ENCODE measurements at regions not wholly inside any gene's neighbourhood (a gene's known extent, or its start where the extent isn't known, plus 50 kb on each side); places are given as distances from the start of the nearest gene placed in this dataset.

DNA sequence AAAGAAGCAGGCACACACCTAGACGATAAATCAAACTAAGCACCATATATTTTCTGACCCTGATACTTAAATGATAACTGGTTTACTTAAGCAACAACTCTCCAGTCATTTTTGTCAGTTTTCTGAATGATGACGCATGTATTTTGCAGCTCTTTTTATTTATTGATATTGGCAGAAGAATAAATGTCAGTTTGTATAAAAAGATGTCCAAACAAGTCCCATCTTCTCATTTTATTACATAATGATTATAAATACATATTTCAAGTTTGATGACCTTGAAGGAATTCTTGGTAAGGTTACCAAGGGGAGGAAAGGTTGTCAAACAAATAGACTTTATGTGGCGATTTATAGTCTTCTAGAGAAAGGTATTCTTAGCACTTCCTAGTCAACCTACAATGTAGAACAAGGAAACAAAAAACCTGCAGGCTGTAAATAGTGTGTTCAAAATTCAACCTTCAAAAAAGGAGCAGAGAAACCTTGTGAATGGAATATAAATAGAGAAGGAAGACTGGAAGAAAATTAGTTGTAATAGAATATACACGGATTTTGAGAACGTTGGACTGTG, 190.7 kb downstream of the JRKL start:
- no peak overlapping the region for H2AK9ac ChIP-seq (replicated peaks; ENCODE audit: low read depth, low read length, poor library complexity)
- H3K9ac ChIP-seq (ENCODE audit: low read depth, low read length), result no peak overlapping the region
- no peak overlapping the region for H2AFZ ChIP-seq (replicated peaks; ENCODE audit: low read length, poor library complexity)
- no peak overlapping the region for H3K18ac ChIP-seq (ENCODE audit: low read depth, low read length)
- H3K4me1 ChIP-seq (ENCODE audit: control insufficient read depth, insufficient read depth, low read length), result no peaks in the 10 kb centered on the region
- DNase-seq, result no peak
- in situ Hi-C loops (cut with MboI; ENCODE audit: low sequenced_read_pairs) (no loop called here), intact Hi-C loops (cut with micrococcal nuclease) (no loop called here), dilution Hi-C loops (cut with HindIII; ENCODE audit: low sequenced_read_pairs, unreplicated experiment) (no loop called here)
- H4K20me1 ChIP-seq (ENCODE audit: insufficient read depth, low read length), result no peaks in the 10 kb centered on the region
- no peak overlapping the region for H3K4ac ChIP-seq (ENCODE audit: low read depth, low read length)
- no peak overlapping the region for H2BK20ac ChIP-seq (ENCODE audit: low read depth, low read length)
- H2AK5ac ChIP-seq (ENCODE audit: low read depth, low read length), result no peak overlapping the region
- no peak for ATAC-seq (ENCODE audit: low read depth)
- no TSS peak for BruUV-seq (replicated peaks)
- H3K36me3 ChIP-seq (ENCODE audit: control insufficient read depth, insufficient read depth, low read length), result no peaks in the 10 kb centered on the region
- no peak overlapping the region for H3K14ac ChIP-seq (replicated peaks; ENCODE audit: low read depth, low read length)
- POLR2A ChIA-PET (ENCODE audit: unreplicated experiment), result no interaction called here
- no peak overlapping the region for H3K27ac ChIP-seq (ENCODE audit: insufficient read depth, low read length)
- TF ChIP-seq FOS (IDR thresholded peaks at IDR 0.05; ENCODE audit: low read depth, low read length) (no peak), ELK1 (IDR thresholded peaks at IDR 0.05; ENCODE audit: borderline replicate concordance, low read depth, low read length) (no peak), CEBPB (IDR thresholded peaks at IDR 0.05; ENCODE audit: low read depth, low read length) (no peak), POLR2A (IDR thresholded peaks at IDR 0.05; ENCODE audit: low read depth, low read length) (no peak), MXI1 (IDR thresholded peaks at IDR 0.05; ENCODE audit: borderline replicate concordance, low read depth, low read length) (no peak), CTCF (conservative IDR thresholded peaks at IDR 0.05; ENCODE audit: low read depth, low read length) (no peak), SMC3 (IDR thresholded peaks at IDR 0.05; ENCODE audit: low read depth, low read length) (no peak), RCOR1 (IDR thresholded peaks at IDR 0.05; ENCODE audit: insufficient replicate concordance, low read length) (no peak), CHD1 (IDR thresholded peaks at IDR 0.05; ENCODE audit: low read depth, low read length) (no peak), NFE2L2 (IDR thresholded peaks at IDR 0.05; ENCODE audit: low read depth, low read length) (no peak), MAZ (IDR thresholded peaks at IDR 0.05; ENCODE audit: borderline replicate concordance, low read depth, low read length) (no peak), USF2 (IDR thresholded peaks at IDR 0.05; ENCODE audit: low read depth, low read length) (no peak), BHLHE40 (IDR thresholded peaks at IDR 0.05; ENCODE audit: low read depth, low read length) (no peak), RFX5 (IDR thresholded peaks at IDR 0.05; ENCODE audit: low read depth, low read length) (no peak), RAD21 (IDR thresholded peaks at IDR 0.05; ENCODE audit: low read length) (no peak), MAFK (IDR thresholded peaks at IDR 0.05; ENCODE audit: low read depth, low read length) (no peak)
- no peak overlapping the region for H2BK120ac ChIP-seq (ENCODE audit: low read depth, low read length)
- no peak overlapping the region for H3K23ac ChIP-seq (ENCODE audit: low read depth, low read length)
- H3K4me2 ChIP-seq (ENCODE audit: low read depth, low read length), result no peak overlapping the region
- H2BK5ac ChIP-seq (ENCODE audit: low read depth, low read length, poor library complexity, severe bottlenecking), result no peak overlapping the region
- no peak overlapping the region for H3K56ac ChIP-seq (ENCODE audit: extremely low read depth, insufficient read depth, low read length)
- H3K27me3 ChIP-seq (ENCODE audit: control insufficient read depth, insufficient read depth, low read length), result no peaks in the 10 kb centered on the region
- H3K9me1 ChIP-seq (ENCODE audit: insufficient read depth, low read length), result no peaks in the 10 kb centered on the region
- CTCF ChIA-PET, result no interaction called here
- H4K5ac ChIP-seq (ENCODE audit: low read depth, low read length), result no peak overlapping the region
- H4K8ac ChIP-seq (ENCODE audit: low read depth in 2 of 2, low read length in 2 of 2), result no peak overlapping the region
- no peak overlapping the region for H3K4me3 ChIP-seq (ENCODE audit: insufficient read depth, low read depth, low read length)
- no peak overlapping the region for H2BK15ac ChIP-seq (ENCODE audit: low read depth, low read length)
- no peaks in the 10 kb centered on the region for H3K9me3 ChIP-seq (ENCODE audit: control insufficient read depth, insufficient read depth, low read length)
- H3K79me1 ChIP-seq (ENCODE audit: low read depth in 1 of 2, low read length in 2 of 2), result no peaks in the 10 kb centered on the region
- no peak overlapping the region for H4K91ac ChIP-seq (ENCODE audit: insufficient read depth, low read depth, low read length)
- WGBS, 2 experiments (ENCODE audit: extremely low coverage in 2 of 2, insufficient read length in 1 of 2), result no CpG with 5 or more reads among the region's 5 CpGs

Data from IMR-90 (cell line).